Right renal cortex interstitium (tissue), 3 donors: ENCODE measurements at regions not wholly inside any gene's neighbourhood (a gene's known extent, or its start where the extent isn't known, plus 50 kb on each side); places are given as distances from the start of the nearest gene placed in this dataset.
"Not testable (repeated sequence)": the region's sequence is repeated elsewhere in the genome, so short reads cannot be mapped to it uniquely, and the experiment has no call there.

Experiments used
- DNase-seq, 3 donors: peaks; one replicate each; pipeline ENCODE4 v3.0.0-alpha.2; 2013; ENCODE audit warnings: low read depth in 3 of 3, low spot score in 2 of 3

DNA sequence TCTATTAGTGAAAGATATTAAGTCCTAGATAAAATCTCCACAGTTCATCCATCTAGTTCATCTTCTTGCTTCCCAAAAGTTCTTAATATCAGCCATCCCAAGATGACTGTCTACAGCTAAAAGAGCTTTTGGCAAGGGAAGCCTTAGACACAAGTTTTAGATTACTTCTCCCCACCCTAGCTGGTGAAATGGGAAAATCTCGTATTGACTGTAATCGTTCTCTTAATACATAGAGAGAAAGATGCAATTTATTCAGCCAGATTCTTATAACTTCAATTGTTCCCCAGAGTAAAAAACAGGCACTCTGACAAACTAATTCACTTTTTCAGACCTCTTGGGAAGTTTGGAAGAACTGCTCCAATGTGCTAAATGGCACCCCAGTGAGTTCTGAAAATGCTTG lies 1439.6 kb upstream of the C9orf72 start:
- no peak for DNase-seq

DNA sequence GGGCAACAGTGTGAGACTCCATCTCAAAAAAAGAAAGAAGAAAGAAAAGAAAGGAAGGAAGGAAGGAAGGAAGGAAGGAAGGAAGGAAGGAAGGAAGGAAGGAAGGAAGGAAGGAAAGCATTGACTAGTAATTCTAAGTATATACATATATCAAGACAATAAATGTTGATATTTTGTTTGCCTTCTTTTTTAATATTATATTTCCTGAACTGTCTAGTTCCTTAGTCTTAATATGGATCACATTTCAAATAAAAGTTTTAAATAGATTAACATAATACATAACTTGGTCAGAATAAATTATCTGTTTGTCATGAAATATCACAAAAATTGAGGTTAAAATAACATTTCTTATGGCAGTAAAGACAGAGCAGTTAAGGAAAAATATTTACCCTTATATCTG lies 1448.4 kb upstream of the C9orf72 start:
- no peak for DNase-seq

DNA sequence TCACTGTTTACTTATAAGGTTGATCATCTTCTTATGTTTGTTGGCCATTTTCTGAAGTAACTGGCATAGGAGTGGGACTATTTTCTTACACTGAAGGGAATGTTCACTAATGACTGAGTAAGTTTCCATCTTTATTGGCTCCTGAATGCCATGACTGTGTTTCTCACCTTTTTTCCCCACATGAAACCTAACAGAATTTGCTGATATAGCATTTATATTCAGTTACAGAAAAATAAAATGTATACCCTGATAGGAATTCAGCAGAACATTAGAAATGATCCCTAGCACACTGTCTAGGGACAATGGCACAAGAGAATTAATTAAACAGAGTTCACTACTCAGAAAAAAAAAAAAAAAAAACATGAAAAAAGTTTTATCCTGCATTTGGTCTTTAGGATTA lies 1465.1 kb upstream of the C9orf72 start:
- no peak for DNase-seq

DNA sequence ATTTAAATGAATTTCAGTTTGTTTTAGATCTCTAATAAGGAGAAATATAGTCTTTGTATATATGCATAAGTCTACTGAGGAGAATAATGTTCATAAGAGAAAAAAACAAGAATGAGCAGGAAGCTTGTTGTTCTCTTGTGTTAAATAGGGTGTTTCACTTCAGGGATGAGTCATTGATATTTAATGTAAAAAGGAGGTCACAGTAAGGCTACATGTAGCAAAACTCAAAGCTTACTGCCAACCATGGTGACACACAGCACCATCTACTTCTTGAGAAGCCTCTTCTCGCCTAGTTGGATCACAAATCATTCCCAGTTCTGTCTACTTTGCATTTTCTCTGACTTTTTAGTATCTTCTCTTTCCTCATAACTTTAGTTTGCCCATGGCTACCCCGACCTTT lies 1466.0 kb upstream of the C9orf72 start:
- DNase-seq = no peak

DNA sequence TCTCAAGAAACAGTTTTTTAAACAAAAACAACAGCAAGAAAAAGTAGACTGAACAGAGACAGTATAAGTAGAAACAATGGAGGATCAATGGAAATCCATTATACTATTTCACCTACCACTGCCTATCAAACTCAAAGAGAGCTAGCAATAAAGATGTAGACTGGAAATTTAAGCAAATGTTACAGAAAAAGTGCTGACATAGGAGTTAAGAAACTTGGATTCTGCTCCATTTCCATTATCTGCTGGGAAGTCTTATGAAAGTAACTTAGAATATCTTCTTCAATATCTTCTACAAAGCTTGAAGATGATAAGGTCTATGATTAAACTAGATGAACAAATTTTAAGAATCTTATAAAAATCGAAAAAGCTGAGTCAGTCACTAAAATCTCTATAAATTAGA lies 1469.8 kb upstream of the C9orf72 start:
- DNase-seq = no peak

DNA sequence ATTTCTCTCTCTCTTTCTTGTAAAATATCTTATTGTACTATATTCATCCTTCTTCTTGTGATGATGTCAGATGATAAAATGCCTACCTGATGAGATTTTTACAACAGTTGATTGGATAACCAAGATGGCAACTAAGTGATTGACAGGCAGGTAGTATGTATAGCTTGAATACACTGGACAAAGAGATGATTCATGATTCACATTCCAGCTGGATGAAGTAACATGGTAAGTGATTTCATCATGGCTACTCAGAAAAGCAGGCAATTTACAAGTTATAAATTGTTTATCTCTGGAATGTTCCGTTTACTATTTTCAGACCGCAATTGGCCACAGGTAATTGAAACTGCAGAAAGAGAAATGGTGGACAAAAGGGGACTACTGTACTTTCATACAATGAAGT lies 1471.7 kb upstream of the C9orf72 start:
- DNase-seq = no peak

DNA sequence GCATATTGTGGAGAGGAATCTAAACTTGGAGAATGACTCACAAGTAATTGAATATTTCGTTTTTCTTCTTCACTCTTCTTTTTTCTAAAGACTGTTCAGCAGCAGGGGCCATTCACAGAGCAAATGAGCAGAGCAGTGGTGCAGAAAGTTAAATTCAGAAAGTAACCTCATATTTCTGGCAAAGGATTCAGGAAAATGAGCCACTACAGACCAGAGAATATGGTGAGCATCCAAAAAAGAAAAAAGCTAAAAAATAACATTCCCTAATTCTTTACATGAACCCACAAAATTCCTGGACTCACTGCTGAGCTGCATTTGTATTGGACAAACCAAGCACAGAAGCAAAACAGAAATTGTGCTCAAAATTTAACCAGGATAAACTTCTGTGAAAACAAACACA lies 1486.8 kb upstream of the C9orf72 start:
- DNase-seq = no peak

DNA sequence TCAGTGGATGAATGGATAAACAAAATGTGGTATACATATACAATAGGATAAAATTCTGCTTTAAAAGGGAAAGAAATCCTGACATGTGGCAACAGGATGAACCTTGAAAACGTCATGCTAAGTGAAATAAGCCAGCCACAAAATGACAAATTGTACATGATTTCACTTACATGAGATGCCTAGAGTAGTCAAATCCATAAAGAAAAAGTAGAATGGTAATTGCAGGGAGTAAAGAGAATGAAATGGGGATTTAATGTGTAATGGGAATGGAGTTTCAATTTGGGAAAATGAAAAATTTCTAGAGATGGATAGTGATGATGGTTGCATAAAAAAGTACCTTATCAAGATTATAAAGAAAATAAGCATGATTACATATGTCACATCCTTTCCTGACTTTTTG lies 1489.2 kb upstream of the C9orf72 start:
- no peak for DNase-seq

DNA sequence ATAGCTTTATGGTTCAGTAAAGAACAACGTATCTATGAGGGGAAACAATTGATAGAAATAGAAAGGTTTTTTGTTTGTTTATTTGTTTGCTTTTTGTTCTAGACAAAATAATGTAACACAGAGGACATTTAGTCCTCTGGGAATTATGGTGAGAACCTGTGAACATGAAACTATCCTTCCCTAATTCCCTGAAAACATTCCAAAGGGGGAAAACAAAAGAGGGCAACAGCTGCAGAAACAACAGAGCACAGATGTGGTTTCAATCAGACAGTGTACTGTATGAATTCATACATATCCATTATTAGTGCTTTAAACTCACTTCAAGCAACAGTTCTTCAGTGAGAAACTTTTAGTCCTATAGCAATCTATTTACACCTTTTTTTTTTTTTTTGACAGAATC lies 1489.8 kb upstream of the C9orf72 start:
- DNase-seq = no peak

DNA sequence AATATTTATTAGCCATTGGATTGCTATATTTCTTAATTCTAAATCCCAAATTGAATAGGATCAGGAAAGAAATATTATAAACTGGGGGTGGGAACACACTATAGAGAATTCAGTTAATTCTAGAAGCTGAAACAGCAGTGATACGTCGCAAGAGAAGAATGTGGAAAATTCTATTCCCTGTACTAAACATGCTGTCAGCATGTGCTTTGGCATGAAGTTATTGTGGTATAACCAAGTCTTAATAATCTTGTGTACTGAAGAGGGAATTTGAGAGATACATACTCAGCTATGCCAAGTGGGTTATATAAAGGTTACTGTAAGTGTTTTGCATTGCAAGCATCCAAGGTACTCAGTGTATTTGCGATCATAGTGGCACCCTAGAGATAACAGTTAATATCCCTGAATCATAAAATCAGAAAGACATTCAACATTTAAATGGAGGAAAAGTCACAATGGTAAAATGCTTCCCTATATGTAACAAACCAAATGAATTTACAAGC lies 1492.9 kb upstream of the C9orf72 start:
- DNase-seq = no peak

DNA sequence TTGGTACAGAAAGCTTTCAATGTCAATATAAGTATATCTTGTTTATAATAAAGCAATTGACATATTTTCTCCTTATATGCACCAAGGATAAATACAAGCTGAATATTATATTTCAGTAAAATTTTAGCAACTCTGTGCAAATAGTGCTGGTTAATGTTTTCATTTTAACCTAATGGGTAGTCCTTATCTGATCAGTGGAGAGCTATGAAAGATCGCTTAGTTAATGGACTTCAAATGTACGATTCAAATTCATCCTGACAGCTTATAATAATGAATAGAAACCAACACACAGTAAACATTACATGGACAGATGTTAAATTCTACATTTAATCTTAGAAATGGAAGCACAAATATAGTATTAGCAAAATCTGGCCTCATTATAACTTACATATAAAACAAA lies 1495.2 kb upstream of the C9orf72 start:
- no peak for DNase-seq

DNA sequence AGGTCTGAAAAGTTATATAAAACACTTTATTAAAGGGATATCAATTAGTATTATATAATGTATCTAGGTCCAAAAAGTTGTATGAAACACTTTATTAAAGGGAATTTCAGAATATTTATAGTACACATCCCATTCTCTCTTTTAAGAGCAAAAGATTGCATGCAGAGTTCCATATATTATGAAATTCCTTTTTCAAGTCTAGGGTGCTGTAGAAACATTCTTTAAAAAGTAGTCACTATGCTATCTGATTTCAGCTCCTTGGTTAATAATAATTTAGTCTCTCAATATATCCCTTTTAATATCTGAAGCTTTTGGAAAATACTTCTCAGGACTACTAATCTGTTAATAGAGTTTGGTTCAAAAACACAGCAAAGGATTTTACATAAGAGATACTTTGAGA lies 1496.1 kb upstream of the C9orf72 start:
- no peak for DNase-seq

DNA sequence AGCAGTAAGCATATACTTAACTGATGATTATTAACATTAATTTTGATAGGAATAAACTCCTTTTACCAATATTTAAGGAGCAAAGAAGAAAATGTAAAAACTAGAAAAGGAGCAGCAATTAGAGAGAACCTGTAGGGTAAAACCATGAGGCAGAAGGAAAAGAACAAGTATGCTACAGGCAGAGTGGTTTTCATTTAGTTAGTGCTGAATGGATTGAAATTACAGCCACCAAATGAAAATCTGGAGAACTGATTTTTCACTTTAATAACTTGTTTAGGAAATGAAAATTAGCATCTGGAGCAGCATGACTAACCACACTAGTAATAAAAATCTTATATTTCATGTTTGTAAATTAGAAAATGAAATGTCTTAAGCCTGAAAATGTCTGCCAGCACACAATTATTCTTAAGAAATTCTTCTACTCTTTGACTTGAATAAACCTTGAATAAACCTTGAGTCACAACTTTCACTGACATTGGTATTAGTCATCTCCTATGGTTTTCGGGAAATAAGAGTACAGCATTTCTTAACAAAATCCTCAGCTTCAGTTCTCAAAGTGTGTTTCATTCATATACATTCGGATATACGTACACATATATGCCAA lies 1504.9 kb upstream of the C9orf72 start:
- DNase-seq = no peak

DNA sequence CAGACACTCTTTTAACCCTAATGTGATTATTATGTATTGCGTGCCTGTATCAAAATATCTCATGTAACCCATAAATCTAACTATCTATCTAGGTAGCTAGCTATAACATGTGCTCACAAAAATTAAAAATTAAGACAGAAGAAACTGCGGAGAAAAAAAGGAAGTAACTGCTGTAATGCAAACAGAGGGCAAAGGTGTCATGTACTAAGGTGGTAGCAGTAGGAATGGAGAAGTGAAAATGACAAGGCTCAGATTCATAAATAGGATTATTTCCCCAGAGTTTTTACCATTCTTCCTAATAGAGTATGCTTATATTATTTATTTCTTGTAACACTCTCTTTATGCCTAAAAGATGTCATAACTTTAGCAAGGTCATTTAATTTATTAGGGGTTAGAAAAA lies 1527.5 kb upstream of the C9orf72 start:
- DNase-seq = no peak

DNA sequence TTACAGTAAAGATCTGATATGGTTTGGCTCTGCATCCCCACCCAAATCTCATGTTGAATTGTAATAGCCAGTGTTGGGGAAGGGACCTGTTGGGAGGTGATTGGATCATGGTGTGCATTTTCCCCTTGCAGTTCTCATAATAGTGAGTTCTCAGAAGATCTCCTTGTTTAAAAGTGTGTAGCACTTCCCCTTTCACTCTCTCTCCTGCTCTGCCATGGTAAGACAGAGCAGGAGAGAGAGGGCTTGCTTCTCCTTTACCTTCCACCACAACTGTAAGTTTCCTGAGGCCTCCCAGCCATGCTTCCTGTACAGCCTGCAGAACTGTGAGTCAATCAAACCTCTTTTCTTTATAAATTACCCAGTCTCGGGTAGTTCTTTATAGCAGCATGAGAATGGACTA lies 1530.9 kb upstream of the C9orf72 start:
- not testable (repeated sequence) for DNase-seq

DNA sequence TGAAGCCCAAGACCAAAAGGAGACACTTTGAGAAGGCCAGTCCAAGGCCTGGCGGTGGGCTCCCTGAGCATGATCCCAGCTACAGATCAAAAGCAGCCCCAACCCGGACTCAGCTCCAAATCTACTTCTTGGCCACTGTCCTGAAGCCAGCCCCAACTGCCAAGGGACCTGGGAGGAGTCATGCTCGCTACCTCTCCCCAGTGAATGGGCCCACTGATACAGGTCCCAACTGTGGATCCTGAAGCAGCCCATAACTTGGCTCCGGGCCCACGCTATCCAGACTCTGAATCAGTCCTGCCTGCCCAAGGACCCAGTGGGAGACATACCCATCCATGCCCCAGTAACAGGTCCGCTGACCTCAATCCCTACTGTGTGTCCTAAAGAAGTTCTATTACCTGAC lies 1545.3 kb upstream of the C9orf72 start:
- DNase-seq = no peak

DNA sequence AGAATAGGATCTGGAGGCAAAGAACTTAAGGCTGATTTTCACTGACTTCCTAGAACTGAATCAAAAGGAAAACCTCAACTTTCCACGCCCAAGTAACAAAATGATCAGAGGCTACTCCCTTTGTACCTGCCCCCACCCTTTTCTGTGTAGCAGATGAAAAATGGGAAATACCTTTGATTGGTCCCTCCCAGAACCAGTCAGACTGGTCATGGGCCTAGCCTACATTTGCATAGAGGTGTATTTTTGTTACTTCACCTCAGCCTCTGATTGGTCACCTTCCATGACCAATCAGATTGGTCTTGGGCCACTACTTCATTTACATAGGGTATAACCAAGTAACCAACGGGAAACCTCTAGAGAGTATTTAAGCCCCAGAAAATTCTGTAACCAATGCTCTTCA lies 1553.5 kb upstream of the C9orf72 start:
- no peak for DNase-seq

DNA sequence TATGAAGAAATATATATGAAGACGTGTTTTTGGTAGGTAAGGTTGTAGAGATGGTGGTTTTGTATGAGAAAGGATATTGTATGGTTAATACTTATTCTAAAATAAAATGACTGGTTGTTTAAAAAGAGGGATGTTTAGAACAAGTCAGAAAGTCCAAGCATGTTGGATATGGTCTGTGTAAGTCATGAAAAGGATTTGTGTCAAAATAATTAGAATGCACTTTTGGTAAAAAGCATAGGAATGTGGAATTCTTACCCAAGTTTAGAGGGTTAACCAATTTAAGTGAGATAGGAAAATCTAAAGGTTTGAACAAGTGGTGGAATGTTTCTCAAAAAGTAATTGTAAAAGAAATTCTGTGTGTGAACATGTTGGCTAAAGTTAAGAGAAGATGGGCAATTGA lies 1556.5 kb upstream of the C9orf72 start:
- DNase-seq = no peak

DNA sequence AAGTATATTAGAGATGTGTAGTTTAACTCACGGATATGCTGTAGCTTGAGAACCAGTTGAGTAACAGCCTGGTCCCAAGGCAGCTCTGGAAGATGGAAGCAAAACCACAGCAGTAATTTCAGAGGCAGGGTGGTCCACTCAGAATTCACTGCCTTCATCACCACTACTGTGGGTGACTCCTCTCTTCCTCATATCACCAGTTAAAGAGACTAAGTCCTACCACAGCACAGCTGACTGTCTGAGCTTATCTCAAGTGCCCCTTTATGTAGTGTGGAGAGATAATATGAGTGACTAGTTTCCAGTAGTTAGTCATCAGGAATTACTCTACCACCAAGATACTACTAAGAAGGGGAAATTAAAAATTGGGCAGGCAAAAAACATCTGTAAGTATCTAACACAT lies 1571.2 kb upstream of the C9orf72 start:
- DNase-seq = no peak

DNA sequence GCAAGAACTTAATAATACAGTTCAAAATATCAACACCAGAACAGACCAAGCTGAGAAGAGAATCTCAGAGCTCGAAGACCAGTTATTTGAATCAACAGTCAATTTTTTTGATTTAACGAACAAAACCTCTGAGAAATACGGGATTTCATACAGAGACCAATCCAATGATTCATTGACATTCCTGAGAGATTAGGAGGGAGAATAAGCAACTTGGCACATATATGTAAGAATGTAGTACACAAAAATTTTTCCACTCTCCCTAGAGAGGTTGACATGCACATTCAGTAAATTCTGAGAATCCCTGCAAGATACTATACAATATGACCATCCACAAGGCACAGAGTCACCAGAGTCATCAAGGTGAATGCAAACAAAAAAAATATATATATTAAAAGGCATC lies 1577.3 kb upstream of the C9orf72 start:
- DNase-seq = no peak

DNA sequence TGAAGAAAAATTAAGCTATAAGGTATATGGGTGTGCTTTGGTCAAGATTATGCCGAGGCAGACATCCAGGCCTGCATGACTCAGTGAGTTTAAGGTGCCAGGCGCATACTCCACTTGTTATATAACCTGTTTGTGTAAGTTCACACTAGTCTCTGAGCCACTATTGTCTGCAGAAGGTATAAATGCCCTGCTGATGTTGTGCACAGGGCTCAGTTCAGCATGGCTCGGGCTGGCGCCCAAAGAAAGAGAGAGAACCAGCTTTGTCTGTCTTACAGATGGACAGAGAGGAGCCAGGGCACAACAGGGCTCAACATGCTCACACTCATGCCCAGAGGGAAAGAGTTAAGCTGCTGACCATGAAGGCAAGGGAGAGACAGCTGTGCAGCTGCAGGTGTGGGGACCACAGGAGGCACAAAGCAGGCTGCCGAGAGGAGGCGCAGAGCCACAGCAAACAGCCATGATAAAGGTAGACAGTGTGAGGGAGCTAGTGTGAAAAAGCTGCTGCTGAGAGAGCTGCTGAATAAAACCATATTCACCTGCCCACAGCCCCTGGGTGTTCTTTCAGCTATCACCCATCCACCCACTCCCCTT lies 1587.6 kb upstream of the C9orf72 start:
- no peak for DNase-seq

DNA sequence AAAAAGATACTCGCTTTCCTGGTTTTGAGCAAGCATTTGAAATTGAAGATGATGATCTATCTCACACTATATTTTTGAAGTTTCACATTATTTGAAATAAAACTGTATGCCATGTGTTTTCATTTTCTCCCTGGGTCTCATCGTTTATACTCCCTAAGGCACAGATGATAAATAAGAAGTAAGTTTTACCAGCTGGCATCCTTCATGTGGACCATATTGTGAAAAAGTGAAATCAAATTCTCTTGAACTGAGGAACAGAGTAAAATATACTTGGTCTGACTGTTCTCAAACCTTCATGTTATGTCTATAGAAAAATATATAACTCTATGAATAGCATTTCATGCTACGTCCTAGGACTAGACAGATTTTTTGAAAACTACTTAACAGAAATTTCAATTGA lies 1600.9 kb upstream of the C9orf72 start:
- no peak for DNase-seq

DNA sequence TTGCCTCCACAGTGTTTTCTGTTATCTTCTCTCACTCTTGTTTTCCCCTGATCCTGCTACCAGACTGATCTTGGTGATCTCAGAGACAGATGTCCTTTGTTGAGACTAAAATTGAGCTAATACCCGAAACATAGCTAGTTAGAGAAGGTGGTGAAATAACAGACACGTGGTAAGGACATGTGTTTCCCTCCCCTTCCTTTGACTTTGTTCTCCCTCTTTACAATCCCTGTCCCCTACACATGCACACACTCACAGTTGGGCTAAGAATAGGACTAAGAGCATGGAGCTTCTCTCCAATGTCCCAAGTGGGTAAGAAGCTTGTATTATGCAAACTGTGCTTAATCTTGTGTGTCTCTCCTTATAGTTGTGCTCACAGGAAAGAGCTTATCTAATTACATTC lies 1603.0 kb upstream of the C9orf72 start:
- no peak for DNase-seq
